Hypothalamus (tissue), 51 donors: ENCODE measurements at regions not wholly inside any gene's neighbourhood (a gene's known extent, or its start where the extent isn't known, plus 50 kb on each side); places are given as distances from the start of the nearest gene placed in this dataset.

Experiments used
- DNase-seq, 51 donors: peaks; one replicate each; lab custom pipeline; 2025; lab: John Stamatoyannopoulos, UW

GRCh38 chr2:177073611-177074010, 139.0 kb upstream of the HNRNPA3 start:
- no peak for DNase-seq

- no peak for DNase-seq
Observed at GRCh38 chr2:177074099-177074710, 138.4 kb upstream of the HNRNPA3 start.

- DNase-seq: no peak
Observed at GRCh38 chr2:177075254-177075653, 137.3 kb upstream of the HNRNPA3 start.

- DNase-seq: no peak
Observed at GRCh38 chr2:177076636-177077179, 135.9 kb upstream of the HNRNPA3 start.

- no peak for DNase-seq
Observed at GRCh38 chr2:177077778-177078177, 134.8 kb upstream of the HNRNPA3 start.

GRCh38 chr2:177078416-177078815, 134.2 kb upstream of the HNRNPA3 start:
- DNase-seq: peak in 31 of 51 donors; percentile 1 to 67 (median 22)

GRCh38 chr2:177078855-177079254, 133.7 kb upstream of the HNRNPA3 start:
- no peak for DNase-seq

- no peak for DNase-seq
Observed at GRCh38 chr2:177080746-177081284, 131.8 kb upstream of the HNRNPA3 start.

GRCh38 chr2:177084607-177085006, 128.0 kb upstream of the HNRNPA3 start:
- DNase-seq: no peak

GRCh38 chr2:177088529-177088928, 124.1 kb upstream of the HNRNPA3 start:
- DNase-seq: no peak

- DNase-seq: no peak
Observed at GRCh38 chr2:177090967-177091366, 121.6 kb upstream of the HNRNPA3 start.

- no peak for DNase-seq
Observed at GRCh38 chr2:177093371-177093770, 119.2 kb upstream of the HNRNPA3 start.

GRCh38 chr2:177098001-177098613, 114.5 kb upstream of the HNRNPA3 start:
- DNase-seq: no peak

- DNase-seq: no peak
Observed at GRCh38 chr2:177101930-177102329, 110.7 kb upstream of the HNRNPA3 start.

- DNase-seq: no peak
Observed at GRCh38 chr2:177106212-177106611, 106.4 kb upstream of the HNRNPA3 start.

GRCh38 chr2:177108890-177109289, 103.7 kb upstream of the HNRNPA3 start:
- no peak for DNase-seq

- DNase-seq: no peak
Observed at GRCh38 chr2:177114712-177115111, 97.9 kb upstream of the HNRNPA3 start.

- DNase-seq: no peak
Observed at GRCh38 chr2:177117755-177118154, 94.8 kb upstream of the HNRNPA3 start.

- no peak for DNase-seq
Observed at GRCh38 chr2:177118636-177119035, 94.0 kb upstream of the HNRNPA3 start.

GRCh38 chr2:177119099-177119498, 93.5 kb upstream of the HNRNPA3 start:
- DNase-seq: no peak

GRCh38 chr2:177123048-177123447, 89.5 kb upstream of the HNRNPA3 start:
- no peak for DNase-seq

- DNase-seq: no peak
Observed at GRCh38 chr2:177124371-177124770, 88.2 kb upstream of the HNRNPA3 start.
